ENCODE measurements at regions not wholly inside any gene's neighbourhood (a gene's known extent, or its start where the extent isn't known, plus 50 kb on each side); places are given as distances from the start of the nearest gene placed in this dataset.

DNA sequence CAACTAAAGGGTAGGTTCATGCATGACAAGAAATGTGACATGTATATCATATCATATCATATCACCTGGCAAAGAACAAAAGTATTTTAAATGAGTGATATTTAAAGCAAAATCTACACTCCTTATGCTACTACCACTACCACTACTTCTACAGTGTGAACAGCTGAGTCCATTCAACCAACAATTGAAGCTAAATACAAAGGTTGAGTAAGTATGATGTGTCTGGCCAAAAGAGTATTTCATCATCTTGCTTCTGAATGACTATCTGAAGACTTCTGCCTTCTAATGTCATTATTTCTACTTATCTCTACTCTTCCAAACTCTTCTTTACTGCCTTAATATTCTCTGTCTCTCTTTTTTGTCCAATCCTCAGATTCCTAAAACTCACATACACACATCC, 292.6 kb upstream of the CAND1 start:
- no peak for DNase-seq

DNA sequence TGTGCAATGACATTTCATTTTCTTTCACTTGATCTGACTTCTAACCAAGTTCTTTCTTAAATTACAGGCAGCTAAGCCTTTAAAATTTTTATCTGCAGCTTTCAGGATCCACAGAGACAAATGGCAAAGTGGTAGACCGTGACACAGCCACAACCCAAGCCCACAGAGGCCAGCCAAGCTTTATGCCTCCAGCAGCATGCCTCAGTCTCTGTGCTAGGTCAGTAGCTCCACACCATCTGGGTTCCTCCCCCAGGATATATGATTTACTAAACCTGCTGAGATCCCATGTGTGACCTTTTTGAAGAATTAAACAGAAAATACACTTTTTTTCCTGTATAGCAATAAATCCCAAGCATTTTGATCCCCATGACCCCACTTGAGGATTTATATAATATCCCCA, 290.4 kb upstream of the CAND1 start:
- no peak for DNase-seq

DNA sequence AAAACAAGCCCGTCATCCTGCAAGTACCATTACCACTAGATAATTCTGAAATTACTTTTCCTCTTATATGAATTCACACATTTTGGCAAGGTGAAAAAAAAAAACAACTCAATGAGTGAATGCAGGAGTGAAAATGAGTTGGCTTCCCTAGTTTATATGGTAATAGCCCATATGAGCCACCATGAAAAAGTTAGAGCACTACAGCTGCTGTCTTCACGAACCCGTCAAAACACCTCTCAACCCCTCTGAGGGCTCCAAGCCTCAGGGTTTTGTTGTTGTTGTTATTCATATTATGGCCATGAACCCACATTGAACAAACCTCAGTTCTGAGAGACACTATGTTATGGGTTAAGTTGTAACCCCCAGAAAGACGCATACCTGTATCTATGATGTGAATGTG, 289.9 kb upstream of the CAND1 start:
- no peak for DNase-seq

DNA sequence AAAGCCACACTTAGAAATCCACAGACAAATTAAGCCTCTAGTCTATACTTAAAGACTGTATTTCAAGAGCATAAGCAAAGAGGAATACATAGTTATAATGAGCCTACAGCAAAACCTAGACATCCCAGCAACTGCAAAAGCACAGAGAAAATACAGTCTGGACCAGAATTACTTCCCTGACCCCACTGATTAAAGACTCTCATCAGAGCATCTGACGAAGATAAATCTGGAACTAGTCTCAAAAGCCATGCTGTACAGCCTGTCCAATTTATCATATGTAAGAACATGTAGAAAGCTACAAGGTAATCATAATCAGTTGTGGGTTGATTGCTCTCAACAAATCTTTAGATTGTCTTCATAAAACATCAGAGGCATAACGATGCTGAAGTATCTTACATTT, 285.1 kb upstream of the CAND1 start:
- no peak for DNase-seq

DNA sequence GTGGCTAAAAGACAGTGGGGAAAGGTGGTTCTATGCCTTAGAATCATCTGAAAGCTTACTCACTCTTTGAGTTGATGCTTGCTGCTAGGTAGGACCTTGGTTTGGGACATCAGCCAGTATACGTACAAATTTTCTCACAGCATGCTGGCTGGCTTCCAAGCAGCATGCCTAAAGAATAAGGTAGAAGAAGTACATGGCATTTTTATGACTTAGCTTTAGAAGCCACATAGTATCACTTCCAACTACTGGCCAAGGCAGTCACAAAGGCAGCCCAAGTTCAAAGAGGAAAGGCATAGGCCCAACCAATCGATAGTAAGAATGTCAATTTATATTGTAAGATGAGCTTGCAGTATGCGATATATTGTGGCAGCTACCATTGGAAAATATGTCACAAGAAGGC, 284.2 kb upstream of the CAND1 start:
- DNase-seq, result no peak

DNA sequence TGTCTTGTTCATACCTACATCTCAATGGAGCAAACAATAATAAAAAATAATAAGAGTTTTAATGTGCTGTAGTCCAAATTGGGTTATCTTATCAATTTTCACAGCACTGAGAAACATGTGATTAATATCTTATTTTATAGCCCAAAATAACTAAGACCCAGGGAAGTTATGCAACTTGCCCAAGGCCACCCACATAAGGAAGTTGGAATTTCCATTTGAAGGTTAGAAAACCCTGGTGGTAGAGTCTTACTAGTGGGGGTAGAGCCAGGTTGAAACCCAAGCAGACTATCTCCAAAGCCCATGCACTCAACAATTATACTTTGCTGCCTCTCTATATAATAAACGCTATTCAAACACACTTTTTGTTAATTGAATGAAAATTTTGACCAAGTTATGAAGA, 270.0 kb upstream of the CAND1 start:
- DNase-seq, result no peak

DNA sequence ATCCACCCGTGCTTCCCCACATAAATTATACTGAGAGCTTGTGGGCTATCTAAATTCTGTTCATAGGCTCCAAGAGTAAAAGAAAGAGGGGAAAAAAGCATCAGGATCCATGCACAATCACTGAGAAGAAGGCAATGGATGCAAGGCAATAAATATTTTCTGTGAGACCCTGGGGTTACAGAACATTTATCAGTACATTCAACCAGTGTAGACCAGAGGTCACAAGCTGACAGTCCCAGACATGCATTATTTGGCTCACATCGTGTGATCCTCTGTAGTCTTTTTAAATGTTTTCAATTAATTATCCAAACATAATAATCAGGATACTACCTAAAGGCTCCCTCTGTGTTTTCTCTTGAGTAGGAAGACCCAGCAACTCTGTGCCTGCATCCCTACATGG, 267.9 kb upstream of the CAND1 start:
- DNase-seq, result no peak

DNA sequence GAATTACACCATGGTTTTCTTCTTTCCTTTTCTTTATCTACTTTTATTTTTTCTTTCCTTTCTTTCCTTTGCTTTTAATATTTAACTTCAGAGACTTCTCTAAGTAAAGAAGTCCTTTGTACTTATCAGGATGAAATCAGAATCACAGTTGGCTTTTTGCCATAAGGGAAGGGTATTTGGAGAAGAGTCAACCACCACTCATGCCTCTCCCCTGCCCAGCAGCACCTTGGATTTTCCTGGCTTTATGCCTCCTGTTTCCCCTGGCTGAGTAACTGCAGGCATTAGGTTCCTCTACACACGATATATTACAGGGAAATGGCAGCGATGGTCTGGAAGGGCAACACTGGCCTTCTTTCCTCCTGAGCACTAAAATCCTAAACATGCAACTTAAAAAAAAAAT, 266.4 kb upstream of the CAND1 start:
- DNase-seq, result no peak

DNA sequence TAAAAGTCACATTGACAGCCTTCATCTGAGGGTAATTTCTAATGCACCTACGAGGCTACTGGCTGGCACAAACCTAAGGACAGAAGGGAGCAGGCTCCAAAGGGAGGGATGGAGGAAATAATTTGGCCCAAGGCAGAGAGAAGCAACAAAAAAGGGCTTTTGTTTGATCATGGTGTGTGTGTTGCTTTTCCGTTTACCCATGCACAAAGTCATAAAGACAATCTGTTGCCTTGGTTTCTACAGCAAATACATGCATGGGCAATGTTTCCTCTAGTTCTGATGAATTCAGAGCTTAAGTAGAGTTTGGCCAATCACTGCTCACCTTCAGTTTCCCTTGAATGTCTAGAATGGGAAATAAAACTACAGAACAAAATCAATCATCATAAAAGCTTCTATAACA, 262.5 kb upstream of the CAND1 start:
- no peak for DNase-seq

DNA sequence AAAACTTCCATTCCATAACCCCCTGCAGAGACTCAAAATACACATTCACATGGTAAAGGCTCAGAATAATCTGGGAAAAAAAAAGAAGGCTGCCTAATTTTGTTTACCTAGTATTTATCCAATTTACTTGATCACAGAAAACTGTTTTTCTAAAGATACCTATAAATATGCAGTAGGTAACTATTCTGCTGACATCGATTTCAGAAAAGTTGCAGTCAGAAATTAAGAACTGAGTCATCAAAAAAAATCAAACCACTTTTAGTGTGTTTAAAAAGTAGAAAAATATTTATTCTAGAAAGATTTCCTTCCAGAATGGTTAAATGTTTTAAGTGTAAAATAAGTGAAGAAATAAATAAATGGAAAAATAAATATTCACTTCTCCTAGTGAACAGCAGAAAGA, 254.5 kb upstream of the CAND1 start:
- no peak for DNase-seq

DNA sequence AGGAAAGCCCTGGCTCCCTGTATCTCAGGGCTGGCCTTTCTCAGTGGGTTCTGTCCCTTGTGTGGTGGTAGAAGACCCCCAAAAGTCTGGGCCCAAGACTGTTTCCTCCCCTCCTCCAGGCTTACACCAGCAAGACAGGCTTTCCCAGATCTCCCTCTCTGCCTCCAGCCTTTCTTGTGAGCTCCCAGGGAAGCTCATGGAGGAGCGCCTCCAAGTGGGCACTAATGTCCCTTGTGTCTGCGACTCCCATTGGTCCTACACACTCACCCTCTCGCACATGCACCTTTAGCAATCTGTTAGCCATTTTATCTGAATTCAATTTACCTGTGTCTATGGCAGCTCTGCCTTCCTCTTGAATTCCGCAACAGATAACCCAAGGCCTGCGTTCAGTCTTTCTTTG, 251.1 kb upstream of the CAND1 start:
- no peak for DNase-seq

DNA sequence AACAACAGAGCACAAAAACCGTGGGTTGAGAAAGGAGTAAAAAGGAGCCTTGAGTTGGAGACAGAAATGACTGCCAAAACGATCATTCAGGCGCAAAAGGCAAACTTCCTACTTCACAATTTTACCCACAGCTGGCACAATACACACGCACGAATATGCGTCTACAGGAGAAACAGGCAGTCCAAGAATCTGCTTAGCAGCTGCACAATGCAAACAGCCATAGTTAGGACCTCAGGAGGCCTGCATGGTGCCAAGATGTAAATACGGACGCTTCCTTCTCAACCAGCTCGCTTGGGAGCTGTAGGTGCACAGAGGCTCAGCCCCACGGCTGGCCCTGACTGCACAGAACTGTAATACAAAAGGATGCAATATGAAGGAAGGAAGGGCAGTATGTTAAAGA, 250.1 kb upstream of the CAND1 start:
- peak; percentile 31 for DNase-seq

DNA sequence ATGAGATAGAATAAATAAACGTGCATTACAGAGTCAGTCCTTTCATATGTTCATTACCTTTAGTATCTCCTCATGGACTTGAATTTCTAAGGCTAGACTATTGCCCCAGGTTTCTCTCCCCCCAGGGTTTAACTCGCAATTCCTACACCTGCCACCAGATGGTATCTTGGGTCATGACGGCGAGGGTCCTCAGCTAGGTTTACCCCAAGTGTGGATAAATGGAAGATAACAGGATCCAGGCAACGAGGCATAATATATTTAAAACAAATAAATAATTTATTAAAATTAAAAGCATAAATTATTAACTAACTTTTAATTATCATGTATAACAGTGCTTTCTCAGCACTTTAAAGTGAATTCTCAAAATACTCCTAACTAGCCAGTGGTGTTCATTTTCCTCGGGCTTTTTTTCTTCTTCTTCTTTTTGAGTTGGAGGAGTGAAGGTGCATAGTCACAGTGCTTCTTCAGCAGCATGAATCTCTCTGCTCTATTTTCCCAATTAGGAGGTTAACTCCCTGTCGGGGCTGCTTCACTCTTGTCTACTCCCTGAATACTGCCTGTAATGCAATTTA, 243.5 kb upstream of the CAND1 start:
- no peak for DNase-seq

DNA sequence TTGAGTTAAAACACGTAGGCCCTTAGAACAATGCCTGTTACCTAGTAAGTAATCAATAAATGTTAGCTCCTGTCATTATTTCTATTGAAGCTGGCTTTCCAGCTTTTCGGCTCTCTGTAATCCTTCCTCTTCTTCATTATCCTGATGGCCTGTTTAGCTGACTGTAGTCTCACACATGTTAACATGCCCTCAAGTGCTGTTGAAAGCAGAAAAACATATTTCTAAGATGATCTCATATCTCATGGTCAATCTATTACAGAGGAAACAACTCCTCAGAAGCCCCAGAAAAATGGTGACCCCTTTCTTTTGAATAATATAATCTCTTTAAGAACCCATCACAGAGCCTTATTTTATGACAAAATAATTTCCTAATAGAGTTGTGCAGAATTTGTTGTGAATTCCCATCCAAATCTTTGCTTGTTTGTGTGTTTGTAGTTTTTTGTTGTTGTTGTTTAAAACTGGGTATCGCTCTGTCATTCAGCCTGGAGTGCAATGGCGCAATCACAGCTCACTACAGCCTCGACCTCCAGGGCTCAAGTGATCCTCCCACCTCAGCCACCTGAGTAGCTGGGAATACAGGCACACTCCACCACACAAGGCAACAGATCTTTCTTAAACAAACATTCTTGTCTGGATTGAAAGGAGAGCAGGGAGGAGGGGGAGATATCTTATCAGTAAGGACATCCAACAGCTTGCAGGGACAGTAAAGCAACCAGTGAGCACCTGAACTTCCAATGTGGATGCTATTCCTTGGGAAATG, 242.5 kb upstream of the CAND1 start:
- DNase-seq, result no peak

DNA sequence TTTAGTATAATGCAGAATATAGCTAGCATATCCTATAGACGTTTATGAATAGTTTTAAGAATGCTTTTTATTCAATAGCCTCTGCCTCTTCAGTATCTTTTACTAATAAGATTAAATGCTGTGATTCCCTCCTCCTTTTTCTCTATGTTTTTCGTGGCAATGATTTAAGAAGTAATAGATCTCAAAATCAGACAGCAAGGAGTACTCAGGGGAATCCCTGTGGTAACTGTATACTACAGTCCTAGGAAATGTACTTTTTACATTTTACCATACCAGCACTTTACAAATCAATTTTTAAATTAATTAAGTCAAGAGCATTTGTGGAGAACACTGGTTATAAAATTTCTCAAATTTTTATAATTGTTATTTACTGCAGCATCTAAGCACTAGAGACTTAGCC, 240.6 kb upstream of the CAND1 start:
- DNase-seq, result no peak

DNA sequence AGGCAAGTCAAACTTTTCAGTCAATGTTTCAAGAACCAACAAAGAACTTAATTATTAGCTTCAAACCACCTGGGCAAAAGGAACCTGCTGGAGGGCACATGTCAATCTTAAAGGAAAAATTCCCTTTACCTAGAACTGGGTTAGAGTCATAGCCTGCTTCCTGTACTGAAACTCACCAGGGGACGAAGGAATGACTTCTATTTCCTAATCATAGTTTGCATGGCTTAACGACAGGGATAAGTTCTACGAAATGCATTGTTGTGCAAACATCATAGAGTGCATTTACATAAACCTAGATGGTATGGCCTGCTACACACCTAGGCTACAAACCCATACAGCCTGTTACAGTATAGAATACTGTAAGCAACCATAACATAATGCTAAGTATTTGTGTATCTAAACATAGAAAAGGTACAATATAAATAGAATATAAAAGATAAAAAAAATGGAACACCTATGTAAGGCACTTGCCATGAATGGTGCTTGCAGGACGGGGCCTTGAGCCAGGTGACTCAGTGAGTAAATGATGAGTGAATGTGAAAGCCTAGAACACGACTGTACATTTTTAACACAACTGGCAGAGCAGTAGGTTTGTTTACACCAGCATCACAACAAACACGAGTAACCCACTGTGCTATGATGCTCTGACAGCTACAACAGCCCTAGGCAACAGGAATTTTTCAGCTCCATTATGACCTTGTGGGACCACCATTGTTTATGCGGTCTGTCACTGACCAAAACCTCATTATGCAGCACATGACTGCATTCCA, 234.9 kb upstream of the CAND1 start:
- no peak for DNase-seq

DNA sequence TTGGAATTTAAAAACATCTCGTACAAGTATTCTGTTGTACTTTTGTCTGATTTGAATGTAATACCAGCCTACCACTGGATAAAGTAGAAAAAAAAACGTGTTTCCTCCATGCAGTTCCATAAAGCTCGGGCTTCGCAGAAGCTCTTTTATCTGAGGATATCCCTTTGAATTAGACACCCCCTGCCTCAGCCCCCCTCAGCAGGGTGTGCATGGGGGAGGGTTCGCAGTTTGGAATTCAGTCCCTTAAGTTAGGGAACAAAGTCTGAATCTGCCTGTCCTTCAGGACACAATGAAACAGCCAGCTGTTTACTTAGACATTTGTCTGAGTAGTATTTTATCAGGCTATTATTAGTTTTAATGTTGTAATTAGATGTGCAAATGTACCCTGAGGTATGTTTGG, 234.0 kb upstream of the CAND1 start:
- no peak for DNase-seq

DNA sequence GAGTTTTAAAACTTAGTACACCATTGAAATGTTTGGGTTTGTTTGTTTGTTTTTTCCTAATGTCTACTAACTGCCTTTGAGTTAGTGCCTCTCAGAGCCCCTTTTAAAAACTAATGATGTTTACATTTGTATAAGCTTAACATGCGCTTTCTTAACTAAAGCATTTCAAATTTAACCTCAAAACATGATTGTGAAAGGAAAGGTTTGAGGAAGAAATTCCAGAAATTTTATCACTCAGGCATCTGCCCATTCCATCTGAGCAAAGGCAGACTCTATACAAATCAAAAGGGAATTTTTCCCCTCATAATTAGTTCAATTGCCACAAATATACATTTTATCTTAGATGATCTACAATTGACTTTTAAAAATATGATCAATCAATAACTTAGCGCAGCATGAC, 230.7 kb upstream of the CAND1 start:
- no peak for DNase-seq

DNA sequence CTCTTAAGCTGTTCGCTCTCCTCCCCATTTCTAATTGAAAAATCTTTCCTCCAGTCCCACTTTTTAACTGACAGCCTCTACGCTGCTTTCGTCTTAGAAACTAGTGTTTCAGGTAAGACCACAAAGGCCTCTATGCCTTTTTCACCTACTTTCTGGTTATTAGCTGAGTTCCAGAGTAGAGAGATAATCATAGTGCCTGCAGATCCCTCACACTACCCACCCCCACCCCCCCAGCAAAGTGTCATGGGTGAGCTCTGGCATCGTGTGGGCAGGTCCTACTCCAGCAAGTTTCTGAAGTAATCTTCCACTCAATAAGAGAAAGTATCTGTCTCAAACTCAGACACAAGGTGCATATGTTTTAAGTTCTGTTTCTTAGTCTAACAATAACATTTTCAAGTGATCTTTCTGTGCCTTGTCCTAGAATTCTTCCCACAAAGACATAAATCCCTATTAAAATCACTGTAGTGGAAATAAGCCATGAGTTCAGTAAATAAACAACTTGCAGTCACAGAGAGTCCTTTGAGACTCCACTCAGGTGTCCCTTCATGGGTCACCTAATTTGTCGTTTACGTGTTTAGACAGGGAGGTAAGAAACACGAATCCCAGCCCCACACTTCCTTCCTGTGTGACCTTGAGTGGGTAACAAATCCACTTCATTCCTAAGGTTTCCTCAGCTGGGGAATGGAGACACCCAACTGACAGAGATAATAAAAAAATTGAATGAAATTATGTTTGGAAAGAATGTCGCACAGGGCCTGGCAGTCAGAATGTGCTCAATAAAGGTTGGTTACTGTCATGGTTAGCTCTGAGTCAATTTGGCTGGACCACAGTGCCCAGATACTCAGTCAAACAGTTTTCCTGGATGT, 228.9 kb upstream of the CAND1 start:
- peak; percentile 1 for DNase-seq

DNA sequence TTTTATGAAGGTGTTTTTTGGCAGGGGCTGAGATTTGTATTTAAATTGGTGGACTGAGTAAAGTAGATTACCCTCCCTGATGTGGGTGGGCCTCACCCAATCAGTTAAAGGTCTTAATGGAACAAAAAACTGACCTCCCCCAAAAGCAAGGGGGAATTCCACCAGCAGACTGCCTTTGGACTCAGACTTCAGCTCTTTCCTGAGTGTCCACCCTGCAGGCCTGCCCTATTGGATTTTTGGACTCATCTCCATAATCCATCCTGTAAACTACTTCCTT, 228.4 kb upstream of the CAND1 start:
- DNase-seq, result no peak

DNA sequence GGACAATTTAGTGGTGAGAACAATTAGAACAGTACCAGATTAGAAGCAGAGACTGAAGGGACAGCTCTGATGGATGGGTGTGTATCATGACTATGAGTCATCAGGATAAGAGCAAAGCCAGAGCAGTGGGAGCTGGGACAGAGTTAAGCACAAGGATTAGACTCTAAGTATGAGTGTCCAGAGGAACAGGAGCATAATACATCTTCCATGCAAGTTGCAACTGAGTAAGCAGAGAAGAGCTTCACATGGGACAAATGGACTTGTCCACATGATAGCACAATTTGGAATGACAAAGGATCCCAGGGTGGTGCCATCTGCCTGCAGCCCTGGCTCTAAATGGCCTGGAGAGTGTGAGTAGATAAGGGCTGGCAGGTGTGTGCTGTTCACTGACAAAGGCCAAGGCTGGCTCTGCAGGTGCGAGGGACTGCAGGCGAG, 226.4 kb upstream of the CAND1 start:
- DNase-seq, result peak; percentile 13

DNA sequence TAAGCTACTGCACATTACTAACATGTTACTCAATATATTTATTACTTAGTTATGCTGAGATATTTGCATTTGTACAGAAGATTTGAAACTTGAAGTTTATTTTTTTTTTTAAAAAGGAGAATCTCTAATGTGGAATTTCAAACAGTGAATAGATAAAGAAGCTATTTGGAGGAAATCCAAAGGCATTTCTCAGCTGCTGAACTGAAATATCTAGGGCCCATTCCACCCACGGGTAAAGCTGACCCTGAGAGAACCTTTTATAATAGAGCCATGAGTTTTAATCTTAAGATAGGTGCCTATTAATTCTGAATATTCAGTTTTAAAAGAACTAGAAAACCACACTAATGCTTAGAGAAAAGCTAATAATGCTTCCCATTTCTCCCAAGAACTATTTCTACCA, 225.4 kb upstream of the CAND1 start:
- DNase-seq, result no peak

DNA sequence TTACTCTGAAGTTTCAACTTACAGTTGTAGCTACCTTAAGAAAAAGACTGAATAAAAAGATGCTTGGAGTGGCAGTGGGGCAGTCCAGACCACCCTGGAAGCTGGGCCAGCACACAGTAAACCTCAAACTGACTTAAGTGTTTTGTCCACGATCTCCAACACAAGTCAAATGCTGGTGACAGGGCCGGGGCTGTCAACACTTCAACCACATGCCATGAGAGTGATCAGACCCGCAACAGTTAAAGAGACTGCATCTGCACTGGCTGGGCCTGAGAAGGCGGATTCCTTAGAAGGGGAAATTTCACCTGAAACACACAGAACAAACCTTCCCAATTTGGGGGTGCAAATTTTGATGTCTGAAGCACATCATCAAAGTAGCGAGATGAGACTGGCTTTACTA, 223.5 kb upstream of the CAND1 start:
- no peak for DNase-seq

DNA sequence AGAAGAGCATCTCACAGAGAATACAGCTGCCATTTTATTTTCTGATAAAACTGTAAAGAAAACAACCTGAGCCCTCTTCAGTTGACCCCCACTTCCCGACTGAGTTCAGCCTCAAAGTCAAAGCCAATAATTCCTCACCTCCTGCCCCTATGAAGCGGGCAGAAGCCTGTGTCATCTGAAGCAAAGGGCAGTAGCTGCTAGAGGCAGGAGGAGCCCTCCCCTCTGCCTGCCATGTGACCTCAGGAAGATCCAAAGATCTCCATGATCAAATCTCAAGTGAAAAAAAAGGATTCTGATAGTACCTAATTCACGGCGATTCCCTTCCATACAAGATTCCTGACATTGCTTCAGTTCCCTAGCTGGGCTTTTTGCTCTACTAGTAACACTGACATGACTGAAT, 223.1 kb upstream of the CAND1 start:
- no peak for DNase-seq
